ENCODE measurements at regions not wholly inside any gene's neighbourhood (a gene's known extent, or its start where the extent isn't known, plus 50 kb on each side); places are given as distances from the start of the nearest gene placed in this dataset.

DNA sequence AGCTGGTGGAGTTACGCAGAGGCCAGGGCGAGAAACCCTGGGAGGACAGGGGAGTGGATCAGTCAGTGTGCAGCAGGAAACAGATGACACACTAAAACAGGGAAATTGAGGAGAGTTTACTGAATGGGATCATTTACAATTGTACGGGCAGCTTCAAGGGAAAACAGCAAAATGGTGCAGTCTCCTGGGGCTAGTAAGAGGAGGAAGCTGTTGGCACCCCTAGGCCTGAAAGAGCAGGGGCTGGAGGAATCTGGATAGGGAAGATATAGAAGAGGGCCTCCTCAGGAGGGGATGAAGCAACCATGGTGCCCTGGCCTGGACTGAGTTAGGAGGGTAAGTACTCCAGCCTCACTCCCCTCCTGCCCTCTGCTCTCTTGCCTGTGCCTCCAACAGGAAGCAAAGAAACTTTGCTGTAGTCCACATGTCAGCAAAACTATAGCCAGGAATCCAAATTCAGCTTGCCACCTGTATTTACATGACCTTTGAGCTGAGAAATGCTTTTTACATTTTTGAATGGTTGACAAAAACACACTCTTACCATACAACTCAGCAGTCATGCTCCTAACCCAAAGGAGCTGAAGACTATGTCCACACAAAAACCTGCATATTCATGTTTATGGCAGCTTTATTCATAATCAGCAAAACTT, 52.3 kb upstream of the OPN4 start:
- no peaks in the 10 kb centered on the region for H3K27me3 ChIP-seq
- DNase-seq (ENCODE audit: extremely low spot score in 2 of 2), result no peak
- TF ChIP-seq CTCF (IDR thresholded peaks at IDR 0.05) (no peak), POLR2A (IDR thresholded peaks at IDR 0.05) (no peak), POLR2AphosphoS5 (IDR thresholded peaks at IDR 0.05; ENCODE audit: insufficient read depth in 1 of 2, low read depth in 1 of 2) (no peak)
- no peaks in the 10 kb centered on the region for H3K9me3 ChIP-seq
- H3K4me1 ChIP-seq, result no peaks in the 10 kb centered on the region
- no peak overlapping the region for H3K27ac ChIP-seq
- intact Hi-C loops (cut with DNase I), result no loop called here
- no peaks in the 10 kb centered on the region for H3K36me3 ChIP-seq
- no peak overlapping the region for H3K4me3 ChIP-seq

- DNase-seq (ENCODE audit: extremely low spot score in 2 of 2), result no peak
Observed at GRCh38 chr10:86603256-86603655, 51.1 kb upstream of the OPN4 start.

More at GRCh38 chr10:86603256-86603655, 51.1 kb upstream of the OPN4 start:
- intact Hi-C loops (cut with DNase I), result no loop called here
- TF ChIP-seq POLR2A (IDR thresholded peaks at IDR 0.05) (no peak), CTCF (IDR thresholded peaks at IDR 0.05) (no peak), POLR2AphosphoS5 (IDR thresholded peaks at IDR 0.05; ENCODE audit: insufficient read depth in 1 of 2, low read depth in 1 of 2) (no peak)
- H3K4me3 ChIP-seq, result no peak overlapping the region
- H3K9me3 ChIP-seq, result no peaks in the 10 kb centered on the region
- H3K27me3 ChIP-seq, result no peaks in the 10 kb centered on the region
- no peak overlapping the region for H3K27ac ChIP-seq
- H3K36me3 ChIP-seq, result no peaks in the 10 kb centered on the region
- no peaks in the 10 kb centered on the region for H3K4me1 ChIP-seq
